ENCODE measurements at regions not wholly inside any gene's neighbourhood (a gene's known extent, or its start where the extent isn't known, plus 50 kb on each side); places are given as distances from the start of the nearest gene placed in this dataset.
"Not testable (repeated sequence)": the region's sequence is repeated elsewhere in the genome, so short reads cannot be mapped to it uniquely, and the experiment has no call there.

GRCh38 chr2:52502476-52502860 lies 1265.1 kb upstream of the CHAC2 start:
- H3K4me3 ChIP-seq (ENCODE audit: low read length), result no peak overlapping the region
- no peak for DNase-seq (ENCODE audit: low read depth, low spot score)

- no peak for DNase-seq (ENCODE audit: low read depth, low spot score)
These were observed 1265.7 kb upstream of the CHAC2 start for GRCh38 chr2:52501715-52502475.

GRCh38 chr2:52500561-52500960 lies 1267.0 kb upstream of the CHAC2 start:
- no peak for DNase-seq (ENCODE audit: low read depth, low spot score)

More at GRCh38 chr2:52501715-52502475, 1265.7 kb upstream of the CHAC2 start:
- H3K4me3 ChIP-seq (ENCODE audit: low read length), result no peak overlapping the region

GRCh38 chr2:52498077-52498750 lies 1269.4 kb upstream of the CHAC2 start:
- DNase-seq (ENCODE audit: low read depth, low spot score), result no peak
- H3K4me3 ChIP-seq (ENCODE audit: low read length), result no peak overlapping the region

More at GRCh38 chr2:52500561-52500960, 1267.0 kb upstream of the CHAC2 start:
- no peak overlapping the region for H3K4me3 ChIP-seq (ENCODE audit: low read length)

- no peak overlapping the region for H3K4me3 ChIP-seq (ENCODE audit: low read length)
- DNase-seq (ENCODE audit: low read depth, low spot score), result no peak
These were observed 1271.8 kb upstream of the CHAC2 start for GRCh38 chr2:52495816-52496215.

- no peak for DNase-seq (ENCODE audit: low read depth, low spot score)
- no peak overlapping the region for H3K4me3 ChIP-seq (ENCODE audit: low read length)
These were observed 1290.4 kb upstream of the CHAC2 start for GRCh38 chr2:52477166-52477565.

- no peak for DNase-seq (ENCODE audit: low read depth, low spot score)
- H3K4me3 ChIP-seq (ENCODE audit: low read length), result no peak overlapping the region
These were observed 1292.0 kb upstream of the CHAC2 start for GRCh38 chr2:52475590-52475989.

- DNase-seq (ENCODE audit: low read depth, low spot score), result no peak
These were observed 1293.5 kb upstream of the CHAC2 start for GRCh38 chr2:52474091-52474490.

GRCh38 chr2:52473526-52473925 lies 1294.1 kb upstream of the CHAC2 start:
- no peak for DNase-seq (ENCODE audit: low read depth, low spot score)
- no peak overlapping the region for H3K4me3 ChIP-seq (ENCODE audit: low read length)

More at GRCh38 chr2:52474091-52474490, 1293.5 kb upstream of the CHAC2 start:
- no peak overlapping the region for H3K4me3 ChIP-seq (ENCODE audit: low read length)

- H3K4me3 ChIP-seq (ENCODE audit: low read length); DNase-seq (ENCODE audit: low read depth, low spot score): not testable (repeated sequence)
These were observed 1297.1 kb upstream of the CHAC2 start for GRCh38 chr2:52470457-52470856.

- no peak for DNase-seq (ENCODE audit: low read depth, low spot score)
- H3K4me3 ChIP-seq (ENCODE audit: low read length), result no peak overlapping the region
These were observed 1300.4 kb upstream of the CHAC2 start for GRCh38 chr2:52467189-52467588.

- H3K4me3 ChIP-seq (ENCODE audit: low read length), result no peak overlapping the region
- DNase-seq (ENCODE audit: low read depth, low spot score), result no peak
These were observed 1302.3 kb upstream of the CHAC2 start for GRCh38 chr2:52465287-52465686.

GRCh38 chr2:52463457-52463856 lies 1304.1 kb upstream of the CHAC2 start:
- DNase-seq (ENCODE audit: low read depth, low spot score), result no peak
- no peak overlapping the region for H3K4me3 ChIP-seq (ENCODE audit: low read length)

- no peak overlapping the region for H3K4me3 ChIP-seq (ENCODE audit: low read length)
- DNase-seq (ENCODE audit: low read depth, low spot score), result no peak
These were observed 1310.8 kb upstream of the CHAC2 start for GRCh38 chr2:52456561-52457377.

GRCh38 chr2:52454962-52455361 lies 1312.6 kb upstream of the CHAC2 start:
- H3K4me3 ChIP-seq (ENCODE audit: low read length), result no peak overlapping the region
- DNase-seq (ENCODE audit: low read depth, low spot score), result no peak

- DNase-seq (ENCODE audit: low read depth, low spot score), result no peak
- no peak overlapping the region for H3K4me3 ChIP-seq (ENCODE audit: low read length)
These were observed 1315.4 kb upstream of the CHAC2 start for GRCh38 chr2:52452201-52452600.

- no peak overlapping the region for H3K4me3 ChIP-seq (ENCODE audit: low read length)
- DNase-seq (ENCODE audit: low read depth, low spot score), result no peak
These were observed 1321.9 kb upstream of the CHAC2 start for GRCh38 chr2:52445686-52446085.

GRCh38 chr2:52431352-52431760 lies 1336.2 kb upstream of the CHAC2 start:
- no peak overlapping the region for H3K4me3 ChIP-seq (ENCODE audit: low read length)

GRCh38 chr2:52429740-52430139 lies 1337.9 kb upstream of the CHAC2 start:
- no peak for DNase-seq (ENCODE audit: low read depth, low spot score)
- H3K4me3 ChIP-seq (ENCODE audit: low read length), result no peak overlapping the region

More at GRCh38 chr2:52431352-52431760, 1336.2 kb upstream of the CHAC2 start:
- no peak for DNase-seq (ENCODE audit: low read depth, low spot score)

- DNase-seq (ENCODE audit: low read depth, low spot score), result no peak
- H3K4me3 ChIP-seq (ENCODE audit: low read length), result no peak overlapping the region
These were observed 1338.4 kb upstream of the CHAC2 start for GRCh38 chr2:52429171-52429570.
